HEK293 (cell line): ENCODE measurements at regions not wholly inside any gene's neighbourhood (a gene's known extent, or its start where the extent isn't known, plus 50 kb on each side); places are given as distances from the start of the nearest gene placed in this dataset.

Experiments
- CTCF ChIA-PET: fragments of 350-600 bp; formaldehyde crosslinking; extraction: SDS; loops from one replicate; lab custom pipeline; 2021; ENCODE audit warnings: antibody characterized with exemption; lab: Yijun Ruan, JAX
- POLR2A ChIA-PET: fragments of 300-600 bp; formaldehyde crosslinking; extraction: SDS; loops from one replicate; lab custom pipeline; 2020; ENCODE audit warnings: antibody characterized with exemption, inconsistent platforms; lab: Yijun Ruan, JAX
- H3K27ac ChIP-seq: fragments of 200-500 bp; sonication (Bioruptor generic); 2 replicates; pipeline ENCODE4 v1.5.1; 2014; ENCODE audit warnings: low read depth, low read length, control low read depth, inconsistent platforms; ENCODE audit errors: extremely low read depth
- H3K36me3 ChIP-seq, 2 experiments: fragments of 200-500 bp in 1 of 2; sonication (Bioruptor generic) in 1 of 2; 1 replicate in 1 of 2; 2 replicates in 1 of 2; pipeline ENCODE4 v1.5.1; 2014 to 2017; ENCODE audit warnings: inconsistent platforms in 2 of 2, low read length in 2 of 2; ENCODE audit not compliant: control insufficient read depth in 2 of 2, insufficient read depth in 1 of 2
- H3K4me1 ChIP-seq: fragments of 200-500 bp; sonication (Bioruptor generic); 2 replicates; pipeline ENCODE4 v1.5.1; 2014; ENCODE audit warnings: mild to moderate bottlenecking, low read length, inconsistent platforms; ENCODE audit not compliant: control insufficient read depth, insufficient read depth
- H3K4me3 ChIP-seq: 2 replicates; pipeline ENCODE4 v1.5.1; 2011; ENCODE audit warnings: low read depth, mild to moderate bottlenecking, control low read depth, low read length, moderate library complexity
- H3K9me3 ChIP-seq: fragments of 200-500 bp; sonication (Bioruptor generic); 2 replicates; pipeline ENCODE4 v1.5.1; 2014; ENCODE audit warnings: low read depth, low read length, inconsistent platforms; ENCODE audit not compliant: control insufficient read depth, insufficient read depth
- GFI1B ChIP-seq: fragments of 450-650 bp; formaldehyde crosslinking; IDR thresholded peaks from 2 replicates; pipeline ENCODE4 v1.5.1; 2016; ENCODE audit warnings: missing biosample characterization, missing genetic modification characterization
- GLIS2 ChIP-seq: fragments of 450-650 bp; formaldehyde crosslinking; IDR thresholded peaks from 2 replicates; pipeline ENCODE4 v1.5.1; 2016; ENCODE audit warnings: missing biosample characterization, missing genetic modification characterization
- MYNN ChIP-seq: fragments of 450-650 bp; formaldehyde crosslinking; IDR thresholded peaks from 2 replicates; pipeline ENCODE4 v1.5.1; 2016; ENCODE audit warnings: missing biosample characterization, missing genetic modification characterization, borderline replicate concordance
- SALL2 ChIP-seq: fragments of 450-650 bp; formaldehyde crosslinking; IDR thresholded peaks from 2 replicates; pipeline ENCODE4 v1.5.0; 2017; ENCODE audit warnings: missing biosample characterization, mild to moderate bottlenecking, missing genetic modification characterization, borderline replicate concordance
- SCRT1 ChIP-seq: fragments of 450-650 bp; formaldehyde crosslinking; IDR thresholded peaks from 2 replicates; pipeline ENCODE4 v1.5.1; 2016; ENCODE audit warnings: missing biosample characterization, missing genetic modification characterization, borderline replicate concordance
- ZBTB1 ChIP-seq: fragments of 450-650 bp; formaldehyde crosslinking; IDR thresholded peaks from 2 replicates; pipeline ENCODE4 v1.5.1; 2016; ENCODE audit warnings: missing biosample characterization, missing genetic modification characterization
- ZFHX2 ChIP-seq: fragments of 450-650 bp; formaldehyde crosslinking; conservative IDR thresholded peaks from 2 replicates; pipeline ENCODE4 v1.5.1; 2016; ENCODE audit warnings: missing biosample characterization, missing genetic modification characterization
- ZNF155 ChIP-seq: fragments of 450-650 bp; formaldehyde crosslinking; IDR thresholded peaks from 2 replicates; pipeline ENCODE4 v1.5.1; 2016; ENCODE audit warnings: missing biosample characterization, missing genetic modification characterization
- ZNF214 ChIP-seq: fragments of 450-650 bp; formaldehyde crosslinking; IDR thresholded peaks from 2 replicates; pipeline ENCODE4 v1.5.1; 2017; ENCODE audit warnings: missing biosample characterization, mild to moderate bottlenecking, missing genetic modification characterization, borderline replicate concordance
- ZNF24 ChIP-seq: fragments of 450-650 bp; formaldehyde crosslinking; IDR thresholded peaks from 2 replicates; pipeline ENCODE4 v1.5.1; 2016; ENCODE audit warnings: missing biosample characterization, missing genetic modification characterization
- ZNF335 ChIP-seq: fragments of 450-650 bp; formaldehyde crosslinking; conservative IDR thresholded peaks from 2 replicates; pipeline ENCODE4 v1.5.1; 2016; ENCODE audit warnings: missing biosample characterization, missing genetic modification characterization
- ZNF391 ChIP-seq: fragments of 450-650 bp; formaldehyde crosslinking; IDR thresholded peaks from 2 replicates; pipeline ENCODE4 v1.5.1; 2016; ENCODE audit warnings: low read depth, missing biosample characterization, missing genetic modification characterization, borderline replicate concordance
- ZNF423 ChIP-seq: fragments of 450-650 bp; formaldehyde crosslinking; IDR thresholded peaks from 2 replicates; pipeline ENCODE4 v1.5.1; 2016; ENCODE audit warnings: missing biosample characterization, missing genetic modification characterization
- ZNF560 ChIP-seq: fragments of 450-650 bp; formaldehyde crosslinking; IDR thresholded peaks from 2 replicates; pipeline ENCODE4 v1.5.1; 2017; ENCODE audit warnings: missing biosample characterization, missing genetic modification characterization, borderline replicate concordance
- ZNF654 ChIP-seq: fragments of 450-650 bp; formaldehyde crosslinking; IDR thresholded peaks from 2 replicates; pipeline ENCODE4 v1.5.1; 2016; ENCODE audit warnings: low read depth, missing biosample characterization, missing genetic modification characterization
- ZNF707 ChIP-seq: fragments of 450-650 bp; formaldehyde crosslinking; IDR thresholded peaks from 2 replicates; pipeline ENCODE4 v1.5.1; 2016; ENCODE audit warnings: missing biosample characterization, missing genetic modification characterization
- ZNF747 ChIP-seq: fragments of 450-650 bp; formaldehyde crosslinking; IDR thresholded peaks from 2 replicates; pipeline ENCODE4 v1.5.1; 2016; ENCODE audit warnings: missing biosample characterization, missing genetic modification characterization
- ZSCAN30 ChIP-seq: fragments of 450-650 bp; IDR thresholded peaks from 2 replicates; pipeline ENCODE4 v1.5.1; 2018; ENCODE audit warnings: missing biosample characterization, mild to moderate bottlenecking, missing genetic modification characterization, moderate library complexity
- TF ChIP-seq, protein P1 (sequence below): fragments of 450-650 bp; formaldehyde crosslinking; IDR thresholded peaks from 2 replicates; pipeline ENCODE4 v1.5.1; 2016; ENCODE audit warnings: missing biosample characterization, missing genetic modification characterization
- TF ChIP-seq, protein P2 (sequence below): fragments of 450-650 bp; formaldehyde crosslinking; conservative IDR thresholded peaks from 2 replicates; pipeline ENCODE4 v1.5.1; 2016; ENCODE audit warnings: low read depth, missing biosample characterization, missing genetic modification characterization
- TF ChIP-seq, protein P3 (sequence below): fragments of 450-650 bp; formaldehyde crosslinking; IDR thresholded peaks from 2 replicates; pipeline ENCODE4 v1.5.1; 2017; ENCODE audit warnings: missing biosample characterization, missing genetic modification characterization

DNA sequence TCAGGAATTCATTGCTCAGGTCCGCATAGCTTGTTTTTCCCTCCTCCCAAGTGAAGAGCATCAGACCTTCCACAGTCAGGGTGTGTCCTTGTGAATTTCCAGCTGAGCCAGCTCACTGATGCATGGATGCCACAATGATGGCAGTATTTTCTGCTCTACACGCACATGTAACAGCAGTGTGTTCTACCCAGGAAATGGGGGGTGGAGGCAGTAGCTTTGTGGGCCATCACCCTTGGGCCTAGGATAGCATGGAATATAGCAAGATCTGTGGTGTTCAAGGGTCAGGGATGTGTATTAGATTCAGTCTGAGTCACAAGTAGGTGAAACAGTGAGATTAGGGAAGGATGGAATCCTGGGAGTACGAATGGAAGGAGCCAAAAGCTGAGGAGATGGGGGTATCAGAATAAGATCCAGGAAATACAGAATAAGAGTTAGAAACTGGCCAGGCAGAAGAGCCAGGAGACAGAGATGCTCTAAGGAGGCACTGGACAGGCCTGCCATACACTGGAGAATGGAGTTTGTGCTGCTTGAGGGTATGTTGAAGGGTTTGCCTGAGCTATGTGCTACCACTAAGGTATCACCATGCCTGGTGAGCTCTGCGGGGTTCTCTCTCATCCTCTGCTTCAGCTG, 90.6 kb upstream of the CNIH3 start:
- Histone ChIP-seq H3K4me3 (no peak overlapping the region), H3K9me3 (no peaks in the 10 kb centered on the region), H3K27ac (no peak overlapping the region), H3K4me1 (no peaks in the 10 kb centered on the region; the same call in 1 of the 2 replicates), H3K36me3 (no peaks in the 10 kb centered on the region)
- POLR2A ChIA-PET, result interaction anchor here (0.6 kb wide), 1 partner anchor 65 kb away, joined by 3 read pairs; no protein-coding TSS in a partner anchor
- CTCF ChIA-PET, result interaction anchor here (0.5 to 5.6 kb wide), 8 partner anchors 11 to 441 kb away, joined by 3 to 85 read pairs (median 4); no protein-coding TSS in a partner anchor
- no peak for TF ChIP-seq ZNF560
- TF ChIP-seq ZSCAN30 (tag by site-specific recombination), result no peak
- TF ChIP-seq, protein P1, sequence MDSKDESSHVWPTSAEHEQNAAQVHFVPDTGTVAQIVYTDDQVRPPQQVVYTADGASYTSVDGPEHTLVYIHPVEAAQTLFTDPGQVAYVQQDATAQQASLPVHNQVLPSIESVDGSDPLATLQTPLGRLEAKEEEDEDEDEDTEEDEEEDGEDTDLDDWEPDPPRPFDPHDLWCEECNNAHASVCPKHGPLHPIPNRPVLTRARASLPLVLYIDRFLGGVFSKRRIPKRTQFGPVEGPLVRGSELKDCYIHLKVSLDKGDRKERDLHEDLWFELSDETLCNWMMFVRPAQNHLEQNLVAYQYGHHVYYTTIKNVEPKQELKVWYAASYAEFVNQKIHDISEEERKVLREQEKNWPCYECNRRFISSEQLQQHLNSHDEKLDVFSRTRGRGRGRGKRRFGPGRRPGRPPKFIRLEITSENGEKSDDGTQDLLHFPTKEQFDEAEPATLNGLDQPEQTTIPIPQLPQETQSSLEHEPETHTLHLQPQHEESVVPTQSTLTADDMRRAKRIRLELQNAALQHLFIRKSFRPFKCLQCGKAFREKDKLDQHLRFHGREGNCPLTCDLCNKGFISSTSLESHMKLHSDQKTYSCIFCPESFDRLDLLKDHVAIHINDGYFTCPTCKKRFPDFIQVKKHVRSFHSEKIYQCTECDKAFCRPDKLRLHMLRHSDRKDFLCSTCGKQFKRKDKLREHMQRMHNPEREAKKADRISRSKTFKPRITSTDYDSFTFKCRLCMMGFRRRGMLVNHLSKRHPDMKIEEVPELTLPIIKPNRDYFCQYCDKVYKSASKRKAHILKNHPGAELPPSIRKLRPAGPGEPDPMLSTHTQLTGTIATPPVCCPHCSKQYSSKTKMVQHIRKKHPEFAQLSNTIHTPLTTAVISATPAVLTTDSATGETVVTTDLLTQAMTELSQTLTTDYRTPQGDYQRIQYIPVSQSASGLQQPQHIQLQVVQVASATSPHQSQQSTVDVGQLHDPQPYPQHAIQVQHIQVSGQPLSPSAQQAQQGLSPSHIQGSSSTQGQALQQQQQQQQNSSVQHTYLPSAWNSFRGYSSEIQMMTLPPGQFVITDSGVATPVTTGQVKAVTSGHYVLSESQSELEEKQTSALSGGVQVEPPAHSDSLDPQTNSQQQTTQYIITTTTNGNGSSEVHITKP (tag by site-specific recombination), result peak; percentile 66
- peak; percentile 69; the same call in 1 of the 2 replicates for TF ChIP-seq MYNN

DNA sequence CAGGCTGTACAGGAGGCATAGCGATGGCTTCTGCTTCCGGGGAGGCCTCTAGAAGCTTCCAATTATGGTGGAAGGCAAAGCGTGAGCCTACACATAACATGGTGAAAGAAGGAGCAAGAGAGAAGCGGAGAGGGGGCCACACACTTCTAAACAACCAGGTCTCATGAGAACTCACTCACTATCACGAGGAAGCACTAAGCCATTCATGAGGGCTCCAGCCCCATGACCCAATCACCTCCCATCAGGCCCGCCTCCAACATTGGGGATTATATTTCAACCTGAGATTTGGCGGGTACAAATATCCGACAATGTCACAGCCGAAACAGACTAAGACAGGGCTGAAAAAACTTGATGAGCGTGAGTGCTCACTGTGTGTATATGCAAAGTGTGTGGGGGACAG, 89.3 kb upstream of the CNIH3 start:
- ChIA-PET CTCF (interaction anchor here (5.6 kb wide), 1 partner anchor 13 kb away, joined by 85 read pairs; no protein-coding TSS in a partner anchor), POLR2A (no interaction called here)
- TF ChIP-seq, protein P2, sequence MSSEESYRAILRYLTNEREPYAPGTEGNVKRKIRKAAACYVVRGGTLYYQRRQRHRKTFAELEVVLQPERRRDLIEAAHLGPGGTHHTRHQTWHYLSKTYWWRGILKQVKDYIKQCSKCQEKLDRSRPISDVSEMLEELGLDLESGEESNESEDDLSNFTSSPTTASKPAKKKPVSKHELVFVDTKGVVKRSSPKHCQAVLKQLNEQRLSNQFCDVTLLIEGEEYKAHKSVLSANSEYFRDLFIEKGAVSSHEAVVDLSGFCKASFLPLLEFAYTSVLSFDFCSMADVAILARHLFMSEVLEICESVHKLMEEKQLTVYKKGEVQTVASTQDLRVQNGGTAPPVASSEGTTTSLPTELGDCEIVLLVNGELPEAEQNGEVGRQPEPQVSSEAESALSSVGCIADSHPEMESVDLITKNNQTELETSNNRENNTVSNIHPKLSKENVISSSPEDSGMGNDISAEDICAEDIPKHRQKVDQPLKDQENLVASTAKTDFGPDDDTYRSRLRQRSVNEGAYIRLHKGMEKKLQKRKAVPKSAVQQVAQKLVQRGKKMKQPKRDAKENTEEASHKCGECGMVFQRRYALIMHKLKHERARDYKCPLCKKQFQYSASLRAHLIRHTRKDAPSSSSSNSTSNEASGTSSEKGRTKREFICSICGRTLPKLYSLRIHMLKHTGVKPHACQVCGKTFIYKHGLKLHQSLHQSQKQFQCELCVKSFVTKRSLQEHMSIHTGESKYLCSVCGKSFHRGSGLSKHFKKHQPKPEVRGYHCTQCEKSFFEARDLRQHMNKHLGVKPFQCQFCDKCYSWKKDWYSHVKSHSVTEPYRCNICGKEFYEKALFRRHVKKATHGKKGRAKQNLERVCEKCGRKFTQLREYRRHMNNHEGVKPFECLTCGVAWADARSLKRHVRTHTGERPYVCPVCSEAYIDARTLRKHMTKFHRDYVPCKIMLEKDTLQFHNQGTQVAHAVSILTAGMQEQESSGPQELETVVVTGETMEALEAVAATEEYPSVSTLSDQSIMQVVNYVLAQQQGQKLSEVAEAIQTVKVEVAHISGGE (tag by site-specific recombination), result no peak
- TF ChIP-seq ZNF391 (tag by site-specific recombination) (no peak), ZNF423 (tag by site-specific recombination) (no peak), ZBTB1 (tag by site-specific recombination) (no peak), GFI1B (tag by site-specific recombination) (no peak), ZNF747 (tag by site-specific recombination) (no peak), SCRT1 (tag by site-specific recombination) (no peak), GLIS2 (tag by site-specific recombination) (no peak), ZNF707 (tag by site-specific recombination) (no peak), ZNF214 (no peak)
- Histone ChIP-seq H3K9me3 (no peaks in the 10 kb centered on the region), H3K4me1 (no peaks in the 10 kb centered on the region; the same call in 1 of the 2 replicates), H3K4me3 (no peak overlapping the region), H3K36me3 (no peaks in the 10 kb centered on the region), H3K27ac (no peak overlapping the region)

DNA sequence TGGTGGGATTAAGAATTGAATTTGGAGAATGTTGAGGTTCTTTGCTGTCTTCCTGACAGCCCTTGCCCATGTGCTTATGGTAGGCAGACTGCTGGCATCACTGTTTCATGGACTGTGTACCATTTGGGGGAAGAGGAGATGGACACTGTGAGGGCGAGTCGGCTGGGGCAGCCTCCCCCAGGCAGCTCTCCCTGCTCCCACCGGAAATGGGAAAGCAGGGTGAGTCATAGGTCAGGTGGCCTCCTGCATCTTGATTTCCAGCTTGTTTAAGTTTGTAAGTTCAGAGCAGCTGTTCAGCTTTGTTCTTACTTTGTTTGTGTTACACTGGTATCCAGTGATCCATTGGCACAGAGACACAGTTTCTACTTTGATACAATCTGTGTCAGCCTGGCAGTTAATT, 87.2 kb upstream of the CNIH3 start:
- Histone ChIP-seq H3K27ac (no peak overlapping the region), H3K4me3 (no peak overlapping the region), H3K36me3 (no peaks in the 10 kb centered on the region), H3K9me3 (no peaks in the 10 kb centered on the region), H3K4me1 (no peaks in the 10 kb centered on the region)
- POLR2A ChIA-PET, result interaction anchor here (0.8 to 1.2 kb wide), 2 partner anchors 14 to 27 kb away, joined by 4 to 5 read pairs; no protein-coding TSS in a partner anchor
- CTCF ChIA-PET, result interaction anchor here (0.7 to 2.3 kb wide), 4 partner anchors 15 to 394 kb away, joined by 3 to 21 read pairs (median 6); no protein-coding TSS in a partner anchor
- no peak; the same call in 1 of the 2 replicates for TF ChIP-seq ZNF335 (tag by site-specific recombination)
- no peak for TF ChIP-seq ZNF155 (tag by site-specific recombination)
- TF ChIP-seq ZFHX2 (tag by site-specific recombination), result peak; percentile 36; the same call in 1 of the 2 replicates
- TF ChIP-seq, protein P3, sequence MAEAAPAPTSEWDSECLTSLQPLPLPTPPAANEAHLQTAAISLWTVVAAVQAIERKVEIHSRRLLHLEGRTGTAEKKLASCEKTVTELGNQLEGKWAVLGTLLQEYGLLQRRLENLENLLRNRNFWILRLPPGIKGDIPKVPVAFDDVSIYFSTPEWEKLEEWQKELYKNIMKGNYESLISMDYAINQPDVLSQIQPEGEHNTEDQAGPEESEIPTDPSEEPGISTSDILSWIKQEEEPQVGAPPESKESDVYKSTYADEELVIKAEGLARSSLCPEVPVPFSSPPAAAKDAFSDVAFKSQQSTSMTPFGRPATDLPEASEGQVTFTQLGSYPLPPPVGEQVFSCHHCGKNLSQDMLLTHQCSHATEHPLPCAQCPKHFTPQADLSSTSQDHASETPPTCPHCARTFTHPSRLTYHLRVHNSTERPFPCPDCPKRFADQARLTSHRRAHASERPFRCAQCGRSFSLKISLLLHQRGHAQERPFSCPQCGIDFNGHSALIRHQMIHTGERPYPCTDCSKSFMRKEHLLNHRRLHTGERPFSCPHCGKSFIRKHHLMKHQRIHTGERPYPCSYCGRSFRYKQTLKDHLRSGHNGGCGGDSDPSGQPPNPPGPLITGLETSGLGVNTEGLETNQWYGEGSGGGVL (tag by site-specific recombination), result peak; percentile 92
- TF ChIP-seq SALL2, result no peak
- TF ChIP-seq ZNF654 (tag by site-specific recombination), result no peak
- peak; percentile 67; the same call in 1 of the 2 replicates for TF ChIP-seq ZNF24
